ENCODE measurements at regions not wholly inside any gene's neighbourhood (a gene's known extent, or its start where the extent isn't known, plus 50 kb on each side); places are given as distances from the start of the nearest gene placed in this dataset.

- TF ChIP-seq TCF12 (IDR thresholded peaks at IDR 0.05; ENCODE audit: low read depth) (no peak), CEBPB (IDR thresholded peaks at IDR 0.05) (no peak), MAX (IDR thresholded peaks at IDR 0.05) (no peak)
These were observed 193.5 kb upstream of the GLI2 start for GRCh38 chr2:120541972-120542670.
